OCI-LY7 (cell line): ENCODE measurements at regions not wholly inside any gene's neighbourhood (a gene's known extent, or its start where the extent isn't known, plus 50 kb on each side); places are given as distances from the start of the nearest gene placed in this dataset.

Source experiments
- EZH2phosphoT487 ChIP-seq: fragments of 200-600 bp; sonication (generic); IDR thresholded peaks from 2 replicates; pipeline ENCODE4 v1.6.1; 2018; ENCODE audit warnings: low read depth, borderline replicate concordance, mild to moderate bottlenecking, mixed run types, antibody characterized with exemption, low read length, moderate library complexity, mixed read lengths
- TF ChIP-seq, protein P1 (sequence below): fragments of 200-600 bp; sonication (generic); conservative IDR thresholded peaks from 2 replicates; pipeline ENCODE4 v1.5.1; 2014; ENCODE audit warnings: mild to moderate bottlenecking, antibody characterized with exemption, low read length, moderate library complexity, mixed read lengths

DNA sequence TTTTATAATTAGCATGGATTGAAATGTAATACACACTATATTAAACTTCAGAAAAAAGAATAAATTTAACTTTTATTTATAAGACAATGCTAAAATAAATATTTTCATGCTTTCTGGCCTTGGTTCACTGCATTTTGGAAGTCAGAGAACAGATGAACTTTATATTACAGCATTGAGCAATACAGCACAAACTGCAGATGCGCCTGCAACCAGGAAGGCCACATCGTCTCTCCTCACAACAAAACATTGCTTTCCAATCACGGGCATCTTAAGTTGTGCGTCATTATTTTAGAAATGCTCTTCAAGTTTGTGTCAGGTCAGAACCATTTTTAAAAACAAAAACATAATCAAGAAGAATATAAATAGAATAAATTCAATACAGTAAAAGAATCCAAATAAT, 89.3 kb upstream of the CEP126 start:
- TF ChIP-seq EZH2phosphoT487: no peak
- TF ChIP-seq, protein P1, sequence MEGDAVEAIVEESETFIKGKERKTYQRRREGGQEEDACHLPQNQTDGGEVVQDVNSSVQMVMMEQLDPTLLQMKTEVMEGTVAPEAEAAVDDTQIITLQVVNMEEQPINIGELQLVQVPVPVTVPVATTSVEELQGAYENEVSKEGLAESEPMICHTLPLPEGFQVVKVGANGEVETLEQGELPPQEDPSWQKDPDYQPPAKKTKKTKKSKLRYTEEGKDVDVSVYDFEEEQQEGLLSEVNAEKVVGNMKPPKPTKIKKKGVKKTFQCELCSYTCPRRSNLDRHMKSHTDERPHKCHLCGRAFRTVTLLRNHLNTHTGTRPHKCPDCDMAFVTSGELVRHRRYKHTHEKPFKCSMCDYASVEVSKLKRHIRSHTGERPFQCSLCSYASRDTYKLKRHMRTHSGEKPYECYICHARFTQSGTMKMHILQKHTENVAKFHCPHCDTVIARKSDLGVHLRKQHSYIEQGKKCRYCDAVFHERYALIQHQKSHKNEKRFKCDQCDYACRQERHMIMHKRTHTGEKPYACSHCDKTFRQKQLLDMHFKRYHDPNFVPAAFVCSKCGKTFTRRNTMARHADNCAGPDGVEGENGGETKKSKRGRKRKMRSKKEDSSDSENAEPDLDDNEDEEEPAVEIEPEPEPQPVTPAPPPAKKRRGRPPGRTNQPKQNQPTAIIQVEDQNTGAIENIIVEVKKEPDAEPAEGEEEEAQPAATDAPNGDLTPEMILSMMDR: no peak
